ENCODE measurements at regions not wholly inside any gene's neighbourhood (a gene's known extent, or its start where the extent isn't known, plus 50 kb on each side); places are given as distances from the start of the nearest gene placed in this dataset.
A peak's percentile ranks its signal among the peaks of the same experiment; 100 is the strongest.

GRCh38 chr9:2461892-2462291 lies 159.7 kb upstream of the VLDLR start:
- peak; percentile 87 for DNase-seq

GRCh38 chr9:2464624-2465023 lies 157.0 kb upstream of the VLDLR start:
- DNase-seq = no peak

- no peak for DNase-seq
Observed at GRCh38 chr9:2465516-2465915, 156.1 kb upstream of the VLDLR start.

GRCh38 chr9:2465921-2466460 lies 155.6 kb upstream of the VLDLR start:
- DNase-seq = no peak

- no peak for DNase-seq
Observed at GRCh38 chr9:2466703-2467102, 154.9 kb upstream of the VLDLR start.

- DNase-seq = peak; percentile 82
Observed at GRCh38 chr9:2469681-2470221, 151.8 kb upstream of the VLDLR start.

GRCh38 chr9:2473681-2474080 lies 147.9 kb upstream of the VLDLR start:
- no peak for DNase-seq

GRCh38 chr9:2477755-2478154 lies 143.8 kb upstream of the VLDLR start:
- DNase-seq = no peak

GRCh38 chr9:2478421-2478820 lies 143.2 kb upstream of the VLDLR start:
- DNase-seq = no peak

- DNase-seq = no peak
Observed at GRCh38 chr9:2479056-2479565, 142.5 kb upstream of the VLDLR start.

- no peak for DNase-seq
Observed at GRCh38 chr9:2480255-2480837, 141.2 kb upstream of the VLDLR start.

GRCh38 chr9:2481216-2481615 lies 140.4 kb upstream of the VLDLR start:
- DNase-seq = no peak

GRCh38 chr9:2486988-2487387 lies 134.6 kb upstream of the VLDLR start:
- no peak for DNase-seq

GRCh38 chr9:2489838-2490314 lies 131.7 kb upstream of the VLDLR start:
- peak; percentile 41 for DNase-seq

GRCh38 chr9:2492161-2492560 lies 129.4 kb upstream of the VLDLR start:
- no peak for DNase-seq

- peak; percentile 48 for DNase-seq
Observed at GRCh38 chr9:2493109-2493508, 128.5 kb upstream of the VLDLR start.

- DNase-seq = no peak
Observed at GRCh38 chr9:2493529-2493928, 128.1 kb upstream of the VLDLR start.

GRCh38 chr9:2494562-2494961 lies 127.0 kb upstream of the VLDLR start:
- DNase-seq = no peak

GRCh38 chr9:2495221-2496005 lies 126.2 kb upstream of the VLDLR start:
- no peak for DNase-seq

- DNase-seq = no peak
Observed at GRCh38 chr9:2496169-2496568, 125.4 kb upstream of the VLDLR start.

- no peak for DNase-seq
Observed at GRCh38 chr9:2496934-2497333, 124.7 kb upstream of the VLDLR start.

GRCh38 chr9:2497666-2498400 lies 123.8 kb upstream of the VLDLR start:
- no peak for DNase-seq

GRCh38 chr9:2502210-2502609 lies 119.4 kb upstream of the VLDLR start:
- DNase-seq = no peak
